ENCODE measurements at regions not wholly inside any gene's neighbourhood (a gene's known extent, or its start where the extent isn't known, plus 50 kb on each side); places are given as distances from the start of the nearest gene placed in this dataset.

GRCh38 chr20:20920433-20920832, 185.7 kb downstream of the LINC00237 start:
- no peak for DNase-seq (ENCODE audit: extremely low read depth in 1 of 4, low spot score in 3 of 4)
- Histone ChIP-seq H3K27ac (ENCODE audit: extremely low read depth, low read depth, low read length) (no peak overlapping the region), H3K27me3 (ENCODE audit: control insufficient read depth in 2 of 2, insufficient read depth in 2 of 2, low read length in 2 of 2) (no peaks in the 10 kb centered on the region; a peak in 1 of 5 replicates), H3K9ac (ENCODE audit: insufficient read depth in 1 of 2, low read depth in 2 of 2, low read length in 2 of 2) (no peak overlapping the region), H3K79me2 (ENCODE audit: control insufficient read depth, insufficient read depth, low read length) (no peaks in the 10 kb centered on the region), H3K4me2 (ENCODE audit: insufficient read depth, low read length) (no peak overlapping the region), H4K20me1 (replicated peaks; ENCODE audit: control insufficient read depth, insufficient read depth, low read length) (no peaks in the 10 kb centered on the region), H3K9me3 (replicated peaks; ENCODE audit: control insufficient read depth, insufficient read depth, low read depth, low read length) (no peaks in the 10 kb centered on the region), H3K4me3 (no peak overlapping the region), H2AFZ (ENCODE audit: low read depth, low read length) (no peak overlapping the region), H3K9me1 (ENCODE audit: control insufficient read depth, insufficient read depth, low read length) (no peaks in the 10 kb centered on the region), H3K36me3 (ENCODE audit: control insufficient read depth, insufficient read depth, low read length) (no peaks in the 10 kb centered on the region), H3K4me1 (replicated peaks in 1 of 2; ENCODE audit: control insufficient read depth in 2 of 2, insufficient read depth in 2 of 2, low read length in 2 of 2) (no peaks in the 10 kb centered on the region)
- in situ Hi-C loops (cut with MboI) (no loop called here), intact Hi-C loops (cut with micrococcal nuclease) (no loop called here)
- no peak for FAIRE-seq
- ChIA-PET CTCF (ENCODE audit: low intra/inter-chr PET ratio) (no interaction called here), POLR2A (no interaction called here)
- no TSS peak for BruUV-seq (replicated peaks)
- 4% methylated on average over 5 of the region's 5 CpGs for WGBS (ENCODE audit: insufficient coverage, low coverage, missing lambda C conversion rate)
- ATAC-seq = no peak
- no peak for TF ChIP-seq RREB1 (CRISPR knock-in tag; IDR thresholded peaks at IDR 0.05)
- TF ChIP-seq PHTF2 (CRISPR knock-in tag; IDR thresholded peaks at IDR 0.05) = no peak
- no peak for TF ChIP-seq POU5F1 (IDR thresholded peaks at IDR 0.05; ENCODE audit: borderline replicate concordance, low read depth, low read length, partially characterized antibody)
- TF ChIP-seq ZBTB11 (CRISPR knock-in tag; IDR thresholded peaks at IDR 0.05) = no peak
- TF ChIP-seq ZNF408 (CRISPR knock-in tag; IDR thresholded peaks at IDR 0.05; ENCODE audit: low read depth) = no peak
- TF ChIP-seq NFATC3 (IDR thresholded peaks at IDR 0.05) = no peak
- TF ChIP-seq ZNF518B (CRISPR knock-in tag; IDR thresholded peaks at IDR 0.05) = no peak
- TF ChIP-seq KDM1A (IDR thresholded peaks at IDR 0.05) = no peak
- TF ChIP-seq HDAC2 (IDR thresholded peaks at IDR 0.05) = no peak
- TF ChIP-seq CTBP1 (IDR thresholded peaks at IDR 0.05; ENCODE audit: borderline replicate concordance) = no peak

Data from K562 (cell line).